Psoas muscle (tissue), 7 donors: ENCODE measurements at regions not wholly inside any gene's neighbourhood (a gene's known extent, or its start where the extent isn't known, plus 50 kb on each side); places are given as distances from the start of the nearest gene placed in this dataset.

Source experiments
- ATAC-seq, 4 donors: fragments of 200-7000 bp; cut with Tn5 transposase; one replicate each; pipeline ENCODE4 v1.9.1; 2020; ENCODE audit warnings: moderate library complexity in 3 of 4, mild to moderate bottlenecking in 2 of 4
- DNase-seq, 2 donors: peaks; one replicate each; pipeline ENCODE4 v3.0.0-alpha.2; 2020
- H3K27ac ChIP-seq: fragments of 200-600 bp; one replicate; pipeline ENCODE4 v1.8.0; 2022
- H3K27me3 ChIP-seq, 3 donors: fragments of 200-600 bp in 1 of 3; one replicate each; pipeline versions ENCODE4 v1.6.1 to v1.8.0; 2013 to 2022; ENCODE audit warnings: low read length in 2 of 3, mild to moderate bottlenecking in 2 of 3, moderate library complexity in 1 of 3; ENCODE audit not compliant: insufficient read depth in 3 of 3
- H3K36me3 ChIP-seq, 2 donors: fragments of 200-600 bp in 1 of 2; one replicate each; pipeline versions ENCODE4 v1.6.1 to v1.8.0; 2013 to 2022; ENCODE audit warnings: low read depth in 1 of 2, mild to moderate bottlenecking in 1 of 2, moderate library complexity in 1 of 2; ENCODE audit not compliant: insufficient read depth in 1 of 2
- H3K4me1 ChIP-seq: fragments of 200-600 bp; one replicate; pipeline ENCODE4 v1.8.0; 2022
- H3K4me3 ChIP-seq: fragments of 200-600 bp; one replicate; pipeline ENCODE4 v1.8.0; 2022; ENCODE audit warnings: mild to moderate bottlenecking
- H3K9me3 ChIP-seq: fragments of 200-600 bp; one replicate; pipeline ENCODE4 v1.8.0; 2022
- CTCF ChIP-seq: fragments of 200-600 bp; IDR thresholded peaks from one replicate; pipeline ENCODE4 v1.8.0; 2022; ENCODE audit warnings: antibody characterized with exemption
- WGBS, 3 donors: extraction: QIAGEN DNeasy Blood & Tissue Kit; methylation state at CpG; one replicate each; pipeline versions ENCODE4 v1.1.6 to v1.1.7; 2013; 5-methylcytosine and 5-hydroxymethylcytosine counted together
- intact Hi-C, 2 donors: fragments of 100-400 bp; cut with DNase I; formaldehyde crosslinking; loops; one replicate each; pipeline versions ENCODE4 v1.11.0 to v1.14.2; 2022
- donor health status: healthy with polysubstance abuse.
- donor health status: DM: no; HTN: no; CAD: no; lungs with moderate emphysema.
- donor health status: Bipolar disorder and iron deficiency.
- donor health status: healthy.
- donor health status: DM: yes; HTN: yes; CAD: no.
- donor health status: DM: no; HTN: no; CAD: no.
- donor health status: DM: yes; HTN: yes; CAD: no.

DNA sequence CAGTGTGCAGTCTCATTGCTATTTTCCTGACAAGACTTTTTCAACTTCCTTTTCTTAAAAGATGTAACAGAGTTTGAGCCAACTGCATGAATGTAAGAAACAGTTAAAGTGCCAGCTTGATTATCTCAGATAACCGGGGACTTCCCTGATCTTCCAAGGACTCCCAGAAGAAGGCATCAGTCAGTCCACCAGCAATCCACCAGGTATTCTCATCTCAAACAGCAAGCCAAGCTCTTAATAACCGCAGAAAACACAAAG is 350.1 kb downstream of the LIG4 start:
- H3K4me1 ChIP-seq, result no peaks in the 10 kb centered on the region
- no peak overlapping the region for H3K27ac ChIP-seq
- TF ChIP-seq CTCF, result no peak
- ATAC-seq (no peak), DNase-seq (no peak)
- H3K4me3 ChIP-seq, result no peak overlapping the region
- no peaks in the 10 kb centered on the region for H3K36me3 ChIP-seq
- H3K9me3 ChIP-seq, result no peaks in the 10 kb centered on the region
- peaks cover 7 to 56% (median 15%) of the 10 kb centered on the region in 3 donors for H3K27me3 ChIP-seq
- 20 to 30% (median 21%) methylated on average over 2 of the region's 2 CpGs for WGBS, 3 donors
- intact Hi-C loops, result no loop called here

GRCh38 chr13:107864543-107865317 is 350.6 kb downstream of the LIG4 start:
- no peak for TF ChIP-seq CTCF
- 25 to 29% (median 27%) methylated on average over 10 of the region's 10 CpGs for WGBS, 3 donors
- Histone ChIP-seq H3K4me1 (no peaks in the 10 kb centered on the region), H3K27me3 (peaks cover 3 to 51% (median 15%) of the 10 kb centered on the region in 3 donors), H3K4me3 (no peak overlapping the region), H3K27ac (no peak overlapping the region), H3K36me3 (no peaks in the 10 kb centered on the region), H3K9me3 (no peaks in the 10 kb centered on the region)
- intact Hi-C loops, result no loop called here
- no peak for ATAC-seq
- no peak for DNase-seq

DNA sequence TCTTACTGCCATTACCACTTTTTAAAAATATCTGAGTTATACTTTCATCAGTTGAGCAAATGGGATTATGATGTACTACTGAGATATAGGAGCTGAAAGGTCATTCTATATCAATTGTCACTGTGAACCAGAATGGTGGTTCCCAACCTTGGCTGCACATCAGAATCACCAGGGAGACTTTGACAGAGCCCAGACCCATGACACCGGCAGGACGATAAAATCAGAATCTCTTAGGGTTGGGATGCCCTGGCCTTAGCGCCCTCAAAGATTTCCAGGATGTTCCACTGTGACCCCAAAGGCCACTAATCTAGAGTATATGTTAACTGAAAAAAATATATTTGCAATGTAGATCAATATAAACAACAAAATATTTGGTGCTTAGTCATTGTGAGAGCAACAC is 355.1 kb downstream of the LIG4 start:
- Histone ChIP-seq H3K4me3 (no peak overlapping the region), H3K27ac (no peak overlapping the region), H3K36me3 (no peaks in the 10 kb centered on the region), H3K27me3 (peaks cover 0 to 12% (median 3%) of the 10 kb centered on the region in 3 donors), H3K4me1 (no peaks in the 10 kb centered on the region), H3K9me3 (no peaks in the 10 kb centered on the region)
- intact Hi-C loops, result no loop called here
- 89 to 96% (median 90%) methylated on average over 3 of the region's 3 CpGs for WGBS, 3 donors
- TF ChIP-seq CTCF, result no peak
- ATAC-seq (no peak), DNase-seq (no peak)

DNA sequence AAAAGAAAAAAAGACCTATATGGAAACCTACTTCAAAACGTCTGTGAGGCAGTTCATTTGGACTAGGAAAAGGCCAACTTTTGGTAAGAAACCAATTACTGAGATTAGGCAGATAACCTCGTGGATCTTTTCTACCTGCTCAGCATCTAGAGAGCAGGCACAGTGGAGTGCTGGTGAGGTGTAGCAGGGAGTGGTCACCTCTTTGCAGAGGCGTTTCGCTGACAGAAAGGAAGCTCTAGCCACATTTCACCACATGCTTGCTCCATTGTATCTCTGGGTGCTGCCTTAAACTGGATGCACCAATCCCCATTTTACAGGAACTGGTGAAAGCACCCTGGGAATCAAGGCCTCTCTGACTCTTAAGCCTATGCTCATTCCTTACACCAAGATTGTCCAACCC is 360.5 kb downstream of the LIG4 start:
- H3K27me3 ChIP-seq, result no peaks in the 10 kb centered on the region
- ATAC-seq (no peak), DNase-seq (no peak)
- no peaks in the 10 kb centered on the region for H3K36me3 ChIP-seq
- no peak overlapping the region for H3K4me3 ChIP-seq
- H3K4me1 ChIP-seq, result no peaks in the 10 kb centered on the region
- no peak overlapping the region for H3K27ac ChIP-seq
- H3K9me3 ChIP-seq, result no peaks in the 10 kb centered on the region
- intact Hi-C loops, result no loop called here
- TF ChIP-seq CTCF, result no peak
- 61 to 78% (median 70%) methylated on average over 4 of the region's 4 CpGs for WGBS, 3 donors

GRCh38 chr13:107852072-107852471 is 363.3 kb downstream of the LIG4 start:
- no peaks in the 10 kb centered on the region for H3K9me3 ChIP-seq
- ATAC-seq, result no peak
- no peak for TF ChIP-seq CTCF
- intact Hi-C loops, result no loop called here
- H3K4me3 ChIP-seq, result no peak overlapping the region
- no peak overlapping the region for H3K27ac ChIP-seq
- no peaks in the 10 kb centered on the region for H3K27me3 ChIP-seq
- H3K36me3 ChIP-seq, result no peaks in the 10 kb centered on the region
- 79 to 84% (median 81%) methylated on average over 2 of the region's 2 CpGs for WGBS, 3 donors
- DNase-seq, result no peak
- no peaks in the 10 kb centered on the region for H3K4me1 ChIP-seq
